Right lung (tissue), 2 donors: ENCODE measurements at regions not wholly inside any gene's neighbourhood (a gene's known extent, or its start where the extent isn't known, plus 50 kb on each side); places are given as distances from the start of the nearest gene placed in this dataset.
"Not testable (repeated sequence)": the region's sequence is repeated elsewhere in the genome, so short reads cannot be mapped to it uniquely, and the experiment has no call there.

Experiments used
- DNase-seq, 2 donors: peaks; one replicate each; pipeline ENCODE4 v3.0.0-alpha.2; 2013

DNA sequence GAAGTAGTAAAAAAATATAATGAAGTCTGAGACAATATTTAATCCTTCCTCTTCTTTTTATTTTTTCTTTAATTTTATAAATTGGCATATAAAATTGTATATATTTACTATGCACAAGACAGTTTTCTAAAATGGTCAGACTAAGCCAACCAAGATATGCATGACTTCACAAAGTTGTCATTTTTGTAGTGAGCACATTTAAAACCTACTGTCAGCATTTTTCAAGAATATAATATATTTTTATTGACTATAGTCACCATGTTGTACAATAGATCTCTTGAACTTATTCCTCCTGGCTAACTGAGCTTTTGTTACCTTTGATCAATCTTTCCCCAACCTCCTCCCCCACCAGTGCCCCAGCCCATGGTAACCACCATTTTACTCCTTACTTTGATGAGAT, 129.2 kb downstream of the ATP6V1G3 start:
- no peak for DNase-seq

DNA sequence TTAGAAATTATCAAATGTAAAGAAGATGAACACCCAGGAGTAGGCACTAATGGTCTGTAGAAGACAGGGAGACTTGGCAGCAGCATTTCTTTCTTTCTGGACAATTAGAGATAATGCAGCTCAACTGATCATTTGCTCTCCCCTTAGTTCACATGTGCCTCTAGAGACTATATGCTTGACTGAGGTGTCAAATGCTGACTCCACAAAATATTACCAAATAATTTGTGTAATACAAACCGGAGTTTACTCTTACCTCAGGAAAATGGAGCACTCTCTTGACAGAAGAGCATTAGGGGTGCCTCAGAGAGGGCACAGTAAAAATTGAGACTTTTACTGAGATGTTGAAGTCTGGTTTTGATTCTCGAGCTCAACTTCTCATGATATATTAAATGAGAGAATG, 131.8 kb downstream of the ATP6V1G3 start:
- no peak for DNase-seq

DNA sequence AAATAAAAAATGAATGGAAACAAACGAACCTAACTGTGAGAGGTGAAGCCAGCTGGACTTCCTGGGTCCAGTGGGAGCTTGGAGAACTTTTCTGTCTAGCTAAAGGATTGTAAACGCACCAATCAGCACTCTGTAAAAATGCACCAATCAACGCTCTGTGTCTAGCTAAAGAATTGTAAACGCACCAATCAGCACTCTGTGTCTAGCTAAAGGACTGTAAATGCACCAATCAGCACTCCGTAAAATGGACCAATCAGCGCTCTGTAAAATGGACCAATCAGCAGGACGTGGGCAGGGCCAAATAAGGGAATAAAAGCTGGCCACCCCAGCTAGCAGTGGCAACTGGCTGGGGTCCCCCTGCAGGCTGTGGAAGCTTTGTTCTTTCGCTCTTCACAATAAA, 135.8 kb downstream of the ATP6V1G3 start:
- not testable (repeated sequence) for DNase-seq

DNA sequence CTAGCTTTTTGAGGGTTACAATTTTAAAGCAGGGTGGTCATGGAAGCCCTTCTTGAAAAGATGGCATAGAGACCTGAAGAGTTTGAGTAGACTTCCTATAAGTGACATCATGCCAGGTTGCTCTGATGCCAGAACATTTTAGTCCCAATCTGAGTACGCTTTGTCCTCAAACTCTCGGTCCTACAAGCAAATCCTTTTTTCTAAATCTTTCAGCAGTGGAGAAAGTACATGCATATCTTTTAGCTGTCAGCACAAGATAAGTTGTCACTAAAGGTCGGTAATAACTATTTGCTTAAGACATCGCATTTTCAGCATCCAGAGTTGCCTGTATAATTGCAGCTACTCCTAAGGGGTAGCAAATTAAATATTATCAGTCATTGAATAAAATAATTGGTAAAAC, 140.4 kb downstream of the ATP6V1G3 start:
- DNase-seq = no peak

DNA sequence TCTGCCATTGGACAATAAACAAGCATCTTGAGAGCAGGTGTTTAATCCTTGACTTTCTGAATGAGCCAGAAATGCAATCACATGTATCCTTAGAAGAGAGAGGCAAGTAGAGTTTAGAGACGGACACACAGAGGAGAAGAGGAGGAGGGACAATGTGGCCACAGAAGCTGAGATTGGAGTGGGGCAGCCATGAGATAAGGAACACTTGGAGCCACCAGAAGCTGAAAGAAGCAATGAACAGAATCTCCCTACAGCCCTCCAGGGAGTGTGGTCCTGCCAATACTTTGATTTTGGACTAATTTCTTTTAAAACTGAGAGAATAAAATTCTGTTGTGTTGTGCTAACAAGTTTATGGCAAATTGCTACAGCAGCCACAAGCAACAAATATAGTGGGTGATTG, 141.0 kb downstream of the ATP6V1G3 start:
- no peak for DNase-seq

DNA sequence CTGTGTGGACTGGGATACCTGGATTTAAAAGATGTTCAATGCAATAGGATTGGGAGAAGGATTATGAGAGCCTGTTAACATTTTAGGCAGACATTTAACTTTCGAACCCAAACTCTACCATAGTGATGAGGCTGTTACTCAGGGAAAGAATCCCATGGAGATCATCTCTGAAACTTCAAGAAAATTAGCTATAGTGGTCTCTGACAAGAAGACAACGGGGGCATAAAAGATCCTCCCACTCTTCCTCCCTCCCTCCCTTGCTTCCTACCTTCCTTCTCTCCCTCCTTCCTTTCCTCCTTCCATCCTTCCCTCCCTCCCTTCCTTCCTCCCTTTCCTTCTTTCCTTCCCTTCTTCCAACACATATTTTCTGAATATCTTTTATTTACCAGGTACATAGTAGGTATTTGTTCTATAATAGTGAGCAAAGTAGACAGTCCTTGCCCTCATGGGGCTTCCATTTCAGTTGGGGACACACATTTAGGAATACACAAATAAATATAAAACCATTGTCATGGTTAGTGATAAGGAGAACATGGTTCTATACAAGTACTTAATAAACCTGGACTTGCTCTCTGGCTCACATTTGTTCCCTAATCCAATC, 143.2 kb downstream of the ATP6V1G3 start:
- no peak for DNase-seq

DNA sequence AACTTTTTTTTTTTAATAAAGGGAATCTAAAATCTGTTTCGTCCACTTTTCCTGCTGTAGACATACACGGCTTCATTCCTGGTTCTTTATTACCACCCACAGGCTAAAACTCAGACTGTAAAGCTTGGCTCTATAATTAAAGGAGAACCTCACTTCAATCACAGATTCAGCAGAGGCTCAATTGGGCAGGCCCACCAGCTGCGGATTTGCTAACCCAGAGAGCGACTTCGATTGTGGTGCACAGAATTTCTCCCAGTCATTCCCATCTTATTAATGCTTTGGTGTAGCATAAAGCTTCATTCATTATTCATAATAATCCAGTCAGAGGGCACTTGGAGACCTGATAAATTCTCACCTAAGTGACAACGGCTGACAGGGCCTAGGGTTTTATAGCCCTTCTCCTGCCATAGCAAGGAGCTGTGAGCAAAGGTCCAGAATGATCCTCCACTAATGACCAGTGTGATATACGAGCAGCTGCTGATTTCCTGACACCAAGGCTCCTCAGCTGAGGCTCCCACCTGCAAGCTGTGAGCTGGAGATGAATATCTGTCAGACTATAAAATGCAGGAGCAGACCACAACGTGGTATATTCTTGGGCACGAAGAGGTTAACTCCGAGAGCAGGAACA, 149.0 kb downstream of the ATP6V1G3 start:
- no peak for DNase-seq

DNA sequence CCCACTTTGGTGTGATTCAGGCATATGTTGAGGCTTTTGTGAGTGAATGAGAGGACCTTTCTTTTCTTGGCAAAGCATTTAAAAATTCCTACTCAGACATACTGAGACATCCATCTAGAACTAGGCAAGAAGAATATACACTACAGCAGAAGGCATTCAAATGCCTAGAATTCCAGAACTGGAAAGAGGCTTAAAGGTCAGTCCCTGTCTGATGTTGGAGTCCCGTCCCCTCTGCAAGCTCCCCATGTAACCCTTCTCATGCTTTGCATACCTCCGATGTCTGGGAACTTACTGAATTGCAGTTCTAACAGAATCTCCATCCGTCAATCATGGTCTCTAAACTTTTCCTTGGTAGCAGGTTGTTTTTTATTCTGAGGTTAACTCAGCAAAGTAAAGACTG, 152.9 kb downstream of the ATP6V1G3 start:
- DNase-seq = no peak

DNA sequence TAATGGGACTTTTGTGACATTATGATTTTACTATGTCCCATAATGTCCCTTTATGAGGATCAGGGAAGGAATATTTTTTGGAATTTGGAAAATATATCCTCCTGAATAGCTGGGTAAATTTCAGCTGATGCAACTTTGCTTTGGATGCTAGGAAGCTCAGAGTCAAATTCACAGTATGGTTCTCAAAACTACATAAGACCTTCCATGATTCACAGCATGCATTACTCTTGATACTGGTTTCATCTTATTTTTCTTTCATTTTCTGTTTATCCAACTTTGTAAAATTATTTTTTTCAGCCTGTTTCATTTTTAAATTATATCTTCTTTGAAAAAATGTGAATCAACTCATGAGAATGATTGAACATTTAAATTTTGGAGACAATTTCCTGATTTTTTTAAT, 160.2 kb downstream of the ATP6V1G3 start:
- DNase-seq = no peak

DNA sequence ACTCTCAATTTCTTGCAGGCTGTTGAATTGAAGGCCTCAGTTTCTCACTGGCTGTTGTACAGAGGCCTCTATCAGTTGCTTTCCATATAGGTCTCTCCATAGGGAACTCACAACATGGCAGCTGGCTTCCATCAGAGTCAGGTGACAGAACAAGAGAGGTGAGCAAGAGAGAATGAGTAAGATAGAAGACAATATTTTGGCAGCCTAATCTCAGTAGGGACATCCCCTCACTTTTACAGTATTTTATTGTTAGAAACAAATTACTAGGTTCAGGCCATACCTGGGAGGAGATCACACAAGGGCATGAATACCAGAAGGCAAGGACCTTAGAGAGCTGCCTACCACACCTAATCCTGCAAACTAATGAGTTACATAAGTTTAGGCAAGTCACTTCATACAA, 162.8 kb downstream of the ATP6V1G3 start:
- no peak for DNase-seq

DNA sequence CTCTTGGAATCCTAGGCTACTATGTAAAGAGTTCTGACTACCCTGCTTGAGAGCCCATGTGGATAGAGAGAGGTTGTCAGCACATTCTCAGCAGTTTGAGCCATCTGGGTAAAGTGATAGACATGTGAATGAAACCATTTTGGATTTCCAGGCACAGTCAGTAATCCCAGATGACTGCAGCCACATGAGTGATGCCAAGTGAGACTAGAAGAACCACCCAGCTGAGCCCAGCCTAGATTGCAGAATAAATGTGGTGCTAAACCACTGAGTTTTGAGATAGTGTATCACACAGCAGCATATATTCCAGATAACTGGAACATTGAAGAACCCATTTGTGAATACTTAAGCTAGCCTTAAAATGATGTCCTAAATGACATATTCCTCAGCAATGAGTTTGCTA, 166.2 kb downstream of the ATP6V1G3 start:
- no peak for DNase-seq

DNA sequence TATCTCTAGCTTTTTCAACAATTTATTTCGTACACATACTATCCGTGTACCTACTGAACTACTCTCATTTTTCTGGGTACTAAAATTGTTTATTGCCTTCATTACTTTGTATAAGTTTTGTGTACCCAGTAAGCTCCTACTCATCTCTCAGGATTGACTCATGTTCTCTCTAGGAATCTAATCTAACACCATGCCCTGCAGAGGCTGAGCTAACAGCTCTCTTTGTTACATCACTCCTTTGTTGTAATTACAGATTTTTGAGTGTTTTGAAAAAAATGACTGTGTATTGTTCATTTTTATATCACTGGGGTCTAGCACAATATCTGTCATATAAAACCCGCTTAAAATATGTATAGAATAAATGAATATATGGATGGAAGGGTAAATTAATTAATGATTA, 167.1 kb downstream of the ATP6V1G3 start:
- no peak for DNase-seq
